Natural killer cell treated with Interleukin-12 subunit alpha and Interleukin-12 subunit beta and Interleukin-15 and Interleukin-18, amount 100 ng/mL, for 72 hours (primary cell): ENCODE measurements at regions not wholly inside any gene's neighbourhood (a gene's known extent, or its start where the extent isn't known, plus 50 kb on each side); places are given as distances from the start of the nearest gene placed in this dataset.

Experiments used
- ATAC-seq, 2 donors: fragments of 150-1000 bp; cut with Tn5 transposase in 1 of 2; sonication (Bioruptor Pico), chemical (Tn5 transposase) in 1 of 2; 2 replicates each; pipeline ENCODE4 v1.10.0; 2021
- DNase-seq: peaks from one replicate; pipeline ENCODE4 v3.0.0; 2022; ENCODE audit warnings: low spot score
- H3K27ac Mint-ChIP-seq, 2 donors: 1 replicate in 1 of 2; 2 replicates in 1 of 2; pipeline ENCODE4 v1.8.0; 2022; ENCODE audit warnings: mixed read lengths in 2 of 2, mild to moderate bottlenecking in 1 of 2, moderate library complexity in 1 of 2
- H3K27me3 Mint-ChIP-seq, 2 donors: 1 replicate in 1 of 2; 2 replicates in 1 of 2; pipeline ENCODE4 v1.8.0; 2022; ENCODE audit warnings: mixed read lengths in 2 of 2
- H3K36me3 Mint-ChIP-seq: one replicate; pipeline ENCODE4 v1.8.0; 2022; ENCODE audit warnings: mixed read lengths
- H3K4me1 Mint-ChIP-seq, 2 donors: 1 replicate in 1 of 2; 2 replicates in 1 of 2; pipeline ENCODE4 v1.8.0; 2022; ENCODE audit warnings: low read depth in 2 of 2, mixed read lengths in 2 of 2, mild to moderate bottlenecking in 1 of 2
- H3K4me3 Mint-ChIP-seq: one replicate; pipeline ENCODE4 v1.8.0; 2022; ENCODE audit warnings: mixed read lengths
- H3K9me3 Mint-ChIP-seq: 2 replicates; pipeline ENCODE4 v1.8.0; 2022; ENCODE audit warnings: mixed read lengths

DNA sequence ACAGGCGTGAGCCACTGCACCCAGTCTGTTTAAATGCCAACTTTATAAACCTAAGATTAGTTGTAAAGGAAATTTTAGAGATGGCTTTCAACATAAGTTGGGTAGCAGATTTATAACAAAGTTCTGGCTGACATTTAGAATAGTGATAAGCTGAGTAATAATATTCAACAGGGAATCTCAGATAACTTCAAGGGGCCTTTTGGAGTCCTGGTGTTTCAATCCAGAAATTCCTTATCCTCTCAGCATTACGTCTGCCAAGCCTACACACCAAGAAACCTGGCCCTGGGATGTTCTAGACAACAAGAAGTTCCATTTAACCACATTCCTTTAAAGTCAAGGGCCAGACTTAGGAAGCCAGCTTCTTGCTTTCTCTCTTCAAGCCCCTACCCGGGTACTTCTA lies 59.5 kb upstream of the DYRK2 start:
- Mint-ChIP-seq H3K27ac (peak overlapping the region in 1 of 2 donors; percentile 83), H3K4me3 (no peak overlapping the region), H3K36me3 (peaks cover 6% of the 10 kb centered on the region), H3K27me3 (no peaks in the 10 kb centered on the region), H3K9me3 (peaks cover 8% of the 10 kb centered on the region), H3K4me1 (peaks cover 28 to 37% of the 10 kb centered on the region in 2 donors)
- ATAC-seq (no peak), DNase-seq (no peak)

- no peaks in the 10 kb centered on the region for H3K27me3 Mint-ChIP-seq
- H3K4me3 Mint-ChIP-seq, result peak overlapping the region; percentile 68
- peaks cover 27 to 39% of the 10 kb centered on the region in 2 donors for H3K4me1 Mint-ChIP-seq
- no peak for DNase-seq
- H3K36me3 Mint-ChIP-seq, result peaks cover 6% of the 10 kb centered on the region
- peak overlapping the region; percentile 75 to 96 for H3K27ac Mint-ChIP-seq
- ATAC-seq, result peak; percentile 47 to 48
- H3K9me3 Mint-ChIP-seq, result peaks cover 8% of the 10 kb centered on the region
These were observed 58.3 kb upstream of the DYRK2 start for GRCh38 chr12:67590149-67590790.

DNA sequence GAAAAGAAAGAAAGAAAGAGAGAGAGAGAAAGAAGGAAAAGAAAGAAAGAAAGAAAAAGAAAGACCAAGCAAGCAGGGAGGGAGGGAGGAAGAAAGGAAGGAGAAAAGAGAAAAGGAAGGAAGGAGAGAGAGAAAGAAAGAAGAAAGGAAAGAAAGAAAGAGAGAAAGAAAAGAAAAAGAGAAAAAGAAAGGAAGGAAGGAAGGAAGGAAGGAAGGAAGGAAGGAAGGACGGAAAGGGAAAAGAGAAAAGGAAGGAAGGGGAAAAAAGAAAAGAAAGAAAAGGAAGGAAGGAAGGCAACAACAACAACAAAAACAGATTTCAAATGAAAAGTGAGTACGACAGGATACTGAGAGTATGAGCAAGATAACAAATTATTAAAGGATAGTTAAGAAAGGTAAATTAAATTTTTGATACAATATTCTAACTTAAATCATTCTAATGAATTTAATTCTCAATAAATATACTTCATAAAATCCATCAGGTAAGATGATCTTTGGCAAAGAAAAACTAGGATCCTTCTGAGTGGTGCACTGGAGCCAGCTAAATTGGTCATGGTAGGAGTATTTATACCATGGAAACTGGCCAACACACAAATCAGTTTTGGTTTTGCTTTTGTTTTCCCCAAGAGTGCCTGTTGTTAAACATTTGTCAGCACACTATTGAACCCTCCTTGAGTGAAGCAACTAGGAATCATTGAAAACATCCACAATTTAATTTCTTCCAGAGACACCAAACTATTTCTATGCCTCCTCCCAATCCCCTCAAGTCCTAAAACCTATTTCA lies 56.1 kb upstream of the DYRK2 start:
- no peak for DNase-seq
- H3K4me1 Mint-ChIP-seq, result peaks cover 27 to 39% of the 10 kb centered on the region in 2 donors

DNA sequence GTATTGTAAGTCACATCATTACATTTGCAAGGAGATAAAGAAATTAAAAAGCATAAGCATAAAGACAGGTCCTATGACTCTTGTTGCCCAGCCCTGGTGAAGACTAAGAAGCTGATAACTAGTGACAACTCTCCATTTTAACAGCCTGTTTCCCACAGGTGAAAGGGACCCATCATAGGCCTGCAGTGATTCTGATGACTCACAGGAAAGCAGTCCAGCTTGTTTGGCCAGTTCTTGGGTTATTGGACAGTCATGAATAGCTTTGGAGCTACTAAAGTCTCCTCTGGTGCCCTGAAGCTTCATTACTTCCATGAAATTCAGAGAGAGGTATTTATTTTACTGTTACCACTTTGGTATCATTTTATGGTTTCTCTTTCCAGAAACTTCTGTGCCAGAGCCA lies 55.5 kb upstream of the DYRK2 start:
- Mint-ChIP-seq H3K9me3 (peaks cover 8% of the 10 kb centered on the region), H3K4me3 (peak overlapping the region; percentile 69), H3K36me3 (peaks cover 6% of the 10 kb centered on the region), H3K27ac (peak overlapping the region; percentile 75 to 96), H3K27me3 (no peaks in the 10 kb centered on the region), H3K4me1 (peaks cover 27 to 39% of the 10 kb centered on the region in 2 donors)
- DNase-seq (no peak), ATAC-seq (no peak)

More for the DNA sequence above, 56.1 kb upstream of the DYRK2 start:
- Mint-ChIP-seq H3K4me3 (peak overlapping the region; percentile 69), H3K27me3 (no peaks in the 10 kb centered on the region), H3K36me3 (peaks cover 6% of the 10 kb centered on the region), H3K9me3 (peaks cover 8% of the 10 kb centered on the region), H3K27ac (peak overlapping the region; percentile 75 to 96)
- peak; percentile 85 to 88 for ATAC-seq

- Mint-ChIP-seq H3K27ac (peak overlapping the region; percentile 75 to 96), H3K9me3 (peaks cover 8% of the 10 kb centered on the region), H3K4me1 (peaks cover 27 to 39% of the 10 kb centered on the region in 2 donors), H3K27me3 (no peaks in the 10 kb centered on the region), H3K36me3 (peaks cover 6% of the 10 kb centered on the region), H3K4me3 (no peak overlapping the region)
- DNase-seq (no peak), ATAC-seq (no peak)
These were observed 54.8 kb upstream of the DYRK2 start for GRCh38 chr12:67593461-67594330.

DNA sequence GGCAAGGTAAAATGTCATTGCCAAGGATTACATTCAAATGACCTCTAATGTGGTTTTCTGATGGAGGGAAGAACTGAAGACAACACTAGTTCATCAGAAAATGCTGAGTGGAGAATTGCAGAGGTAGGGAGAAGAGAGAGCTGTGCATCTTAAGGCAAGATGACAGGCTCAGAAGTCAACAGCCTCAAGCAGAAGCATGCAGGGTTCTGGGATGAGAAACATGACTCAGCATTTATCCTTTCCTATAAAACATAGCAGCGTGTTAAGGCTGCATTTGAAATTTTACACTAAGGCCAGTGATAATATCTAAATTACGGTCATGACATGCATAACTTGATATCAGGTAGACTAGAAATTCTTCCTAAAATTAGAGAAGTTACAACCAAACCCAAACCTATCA lies 53.7 kb upstream of the DYRK2 start:
- H3K9me3 Mint-ChIP-seq, result peaks cover 13% of the 10 kb centered on the region
- H3K27me3 Mint-ChIP-seq, result no peaks in the 10 kb centered on the region
- peaks cover 27 to 35% of the 10 kb centered on the region in 2 donors for H3K4me1 Mint-ChIP-seq
- H3K4me3 Mint-ChIP-seq, result no peak overlapping the region
- ATAC-seq, result no peak
- H3K36me3 Mint-ChIP-seq, result peaks cover 6% of the 10 kb centered on the region
- H3K27ac Mint-ChIP-seq, result peak overlapping the region in 1 of 2 donors; percentile 38
- no peak for DNase-seq

- DNase-seq, result no peak
- peaks cover 6% of the 10 kb centered on the region for H3K36me3 Mint-ChIP-seq
- H3K9me3 Mint-ChIP-seq, result peaks cover 14% of the 10 kb centered on the region
- H3K4me1 Mint-ChIP-seq, result peaks cover 27 to 34% of the 10 kb centered on the region in 2 donors
- no peak for ATAC-seq
- H3K4me3 Mint-ChIP-seq, result no peak overlapping the region
- no peak overlapping the region for H3K27ac Mint-ChIP-seq
- no peaks in the 10 kb centered on the region for H3K27me3 Mint-ChIP-seq
These were observed 53.2 kb upstream of the DYRK2 start for GRCh38 chr12:67595365-67595764.

- ATAC-seq (no peak), DNase-seq (no peak)
- Mint-ChIP-seq H3K4me1 (peaks cover 4 to 10% of the 10 kb centered on the region in 2 donors), H3K4me3 (no peak overlapping the region), H3K36me3 (no peaks in the 10 kb centered on the region), H3K9me3 (peaks cover 6% of the 10 kb centered on the region), H3K27ac (peak overlapping the region in 1 of 2 donors; percentile 41), H3K27me3 (no peaks in the 10 kb centered on the region)
These were observed 49.9 kb upstream of the DYRK2 start for GRCh38 chr12:67598598-67598997.
